Kidney (tissue), 13 donors: ENCODE measurements at regions not wholly inside any gene's neighbourhood (a gene's known extent, or its start where the extent isn't known, plus 50 kb on each side); places are given as distances from the start of the nearest gene placed in this dataset.

Source experiments
- DNase-seq, 5 donors: peaks; one replicate each; pipeline ENCODE4 v3.0.0-alpha.2; 2013 to 2020
- FAIRE-seq: peaks from 2 replicates; lab custom pipeline; 2012; peaks lifted over from hg19 to GRCh38; lab: Jason Lieb, UNC
- H3K27ac ChIP-seq, 2 donors: one replicate each; pipeline ENCODE4 v1.7.0; 2013; ENCODE audit warnings: low read depth in 2 of 2, low read length in 2 of 2, inconsistent platforms in 1 of 2
- H3K27me3 ChIP-seq: one replicate; pipeline ENCODE4 v1.7.1; 2013; ENCODE audit warnings: low read length, inconsistent platforms; ENCODE audit not compliant: control insufficient read depth, insufficient read depth
- H3K36me3 ChIP-seq, 3 donors: one replicate each; pipeline versions ENCODE4 v1.7.0 to v1.7.1; 2013; ENCODE audit warnings: low read length in 3 of 3, control low read depth in 1 of 3, inconsistent platforms in 1 of 3; ENCODE audit not compliant: insufficient read depth in 3 of 3, control insufficient read depth in 2 of 3
- H3K4me1 ChIP-seq, 3 donors: one replicate each; pipeline versions ENCODE4 v1.7.0 to v1.7.1; 2013; ENCODE audit warnings: low read length in 3 of 3, inconsistent platforms in 1 of 3, low read depth in 1 of 3; ENCODE audit not compliant: control insufficient read depth in 2 of 3, insufficient read depth in 2 of 3
- H3K4me3 ChIP-seq, 3 donors: one replicate each; pipeline versions ENCODE4 v1.7.0 to v1.8.1; 2013; ENCODE audit warnings: low read length in 3 of 3, control low read depth in 1 of 3, inconsistent platforms in 1 of 3
- H3K9ac ChIP-seq, 3 donors: one replicate each; pipeline versions ENCODE4 v1.7.0 to v1.7.1; 2013; ENCODE audit warnings: low read length in 3 of 3, control low read depth in 1 of 3, inconsistent platforms in 1 of 3
- H3K9me3 ChIP-seq, 3 donors: one replicate each; pipeline versions ENCODE4 v1.7.0 to v1.7.1; 2013; ENCODE audit warnings: low read length in 3 of 3, control low read depth in 1 of 3, inconsistent platforms in 1 of 3; ENCODE audit not compliant: control insufficient read depth in 2 of 3, insufficient read depth in 1 of 3
- intact Hi-C: fragments of 100-400 bp; cut with DNase I; formaldehyde crosslinking; loops from one replicate; pipeline ENCODE4 v1.11.1; 2022
- TF ChIP-seq, protein P1 (sequence below): IDR thresholded peaks from 3 replicates; pipeline ENCODE4 v1.5.1; 2012; ENCODE audit warnings: mild to moderate bottlenecking, moderate library complexity, borderline replicate concordance; ENCODE audit not compliant: insufficient read depth; ENCODE audit errors: extremely low read depth
- donor health status: control.
- donor health status: control.
- donor health status: control.
- donor health status: control.
- donor health status: control.
- donor health status: DM: yes; HTN: yes; CAD: no.
- donor health status: Normal renal cell carcinoma (clear cell type).

DNA sequence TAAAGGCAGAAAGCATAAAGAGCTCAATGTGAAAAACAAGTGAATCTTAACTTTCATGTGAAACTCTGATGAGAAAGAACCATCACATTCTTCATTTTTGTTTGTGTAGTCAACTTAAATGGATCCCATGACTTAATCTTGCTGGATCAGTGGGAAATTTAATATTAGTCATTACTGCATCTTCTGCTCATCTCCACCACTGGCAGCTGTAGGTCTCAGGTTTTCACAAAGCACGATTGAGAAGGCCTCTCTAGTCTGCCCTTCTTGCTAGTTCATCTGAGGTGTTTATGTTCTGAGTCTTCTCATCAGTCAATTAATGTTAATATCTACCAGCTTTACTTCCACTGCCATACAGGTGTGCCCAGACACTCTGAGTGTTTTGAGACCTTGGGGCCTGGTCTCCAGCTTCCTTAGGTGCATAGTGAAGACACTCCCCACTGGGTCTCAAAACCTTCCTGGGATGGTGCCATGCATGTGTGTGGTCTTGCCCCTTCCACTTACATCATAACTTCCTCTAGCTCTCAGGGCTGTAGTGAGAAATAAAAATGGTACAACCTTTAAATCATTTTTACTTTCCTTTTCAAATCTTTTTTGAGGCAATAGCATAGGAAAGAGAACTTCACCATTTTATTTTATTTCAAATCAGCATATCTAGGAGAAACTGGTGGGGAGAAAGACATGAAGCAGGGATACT, 421.6 kb upstream of the CBLB start:
- TF ChIP-seq, protein P1, sequence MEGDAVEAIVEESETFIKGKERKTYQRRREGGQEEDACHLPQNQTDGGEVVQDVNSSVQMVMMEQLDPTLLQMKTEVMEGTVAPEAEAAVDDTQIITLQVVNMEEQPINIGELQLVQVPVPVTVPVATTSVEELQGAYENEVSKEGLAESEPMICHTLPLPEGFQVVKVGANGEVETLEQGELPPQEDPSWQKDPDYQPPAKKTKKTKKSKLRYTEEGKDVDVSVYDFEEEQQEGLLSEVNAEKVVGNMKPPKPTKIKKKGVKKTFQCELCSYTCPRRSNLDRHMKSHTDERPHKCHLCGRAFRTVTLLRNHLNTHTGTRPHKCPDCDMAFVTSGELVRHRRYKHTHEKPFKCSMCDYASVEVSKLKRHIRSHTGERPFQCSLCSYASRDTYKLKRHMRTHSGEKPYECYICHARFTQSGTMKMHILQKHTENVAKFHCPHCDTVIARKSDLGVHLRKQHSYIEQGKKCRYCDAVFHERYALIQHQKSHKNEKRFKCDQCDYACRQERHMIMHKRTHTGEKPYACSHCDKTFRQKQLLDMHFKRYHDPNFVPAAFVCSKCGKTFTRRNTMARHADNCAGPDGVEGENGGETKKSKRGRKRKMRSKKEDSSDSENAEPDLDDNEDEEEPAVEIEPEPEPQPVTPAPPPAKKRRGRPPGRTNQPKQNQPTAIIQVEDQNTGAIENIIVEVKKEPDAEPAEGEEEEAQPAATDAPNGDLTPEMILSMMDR, result no peak
- H3K9ac ChIP-seq, result no peak overlapping the region
- no peak overlapping the region for H3K27ac ChIP-seq
- DNase-seq (no peak), FAIRE-seq (no peak)
- no peaks in the 10 kb centered on the region for H3K27me3 ChIP-seq
- no peak overlapping the region for H3K4me3 ChIP-seq
- intact Hi-C loops, result no loop called here
- H3K4me1 ChIP-seq, result no peaks in the 10 kb centered on the region
- no peaks in the 10 kb centered on the region for H3K9me3 ChIP-seq
- no peaks in the 10 kb centered on the region for H3K36me3 ChIP-seq

DNA sequence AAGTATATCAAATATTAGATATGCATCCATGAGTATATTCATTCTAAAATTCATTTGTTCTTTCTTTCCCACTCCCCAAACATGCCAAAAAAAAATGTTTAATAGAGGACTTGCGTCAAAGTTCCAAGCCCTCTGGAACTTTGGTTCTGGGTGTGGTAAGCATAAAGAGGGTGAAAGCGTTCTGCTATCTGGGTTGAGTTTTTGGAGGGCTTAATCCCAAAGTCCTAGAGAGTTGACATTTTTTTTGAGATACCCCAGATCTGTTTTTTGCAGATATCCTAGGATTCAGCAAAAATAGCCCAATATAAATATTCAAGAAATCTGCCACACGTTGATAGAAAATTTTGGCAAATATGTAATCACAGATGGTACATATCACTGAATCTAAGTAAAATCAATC, 424.3 kb upstream of the CBLB start:
- intact Hi-C loops, result no loop called here
- Histone ChIP-seq H3K9me3 (no peaks in the 10 kb centered on the region), H3K36me3 (no peaks in the 10 kb centered on the region), H3K27ac (no peak overlapping the region), H3K9ac (no peak overlapping the region), H3K27me3 (no peaks in the 10 kb centered on the region), H3K4me3 (no peak overlapping the region), H3K4me1 (peaks cover 0 to 5% (median 5%) of the 10 kb centered on the region in 3 donors)
- DNase-seq (no peak), FAIRE-seq (no peak)
- TF ChIP-seq, protein P1, result no peak

DNA sequence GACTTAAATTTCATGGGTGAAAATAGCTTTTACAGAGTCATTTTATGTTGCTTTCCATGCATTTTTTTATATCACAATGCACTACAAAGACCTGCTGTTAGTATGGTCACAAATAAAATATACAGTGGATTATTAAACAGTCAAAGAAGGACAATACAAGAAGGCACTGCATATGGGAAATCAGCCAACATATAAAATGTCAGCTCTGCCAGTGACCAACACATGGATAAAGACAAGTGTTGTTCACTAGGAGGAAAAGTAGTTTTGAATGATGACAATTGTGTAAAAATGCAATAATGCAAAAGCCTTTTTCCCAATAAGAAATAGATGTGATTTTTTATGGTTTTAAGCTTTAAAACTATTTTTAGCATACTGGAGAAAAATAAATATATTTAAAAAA, 425.3 kb upstream of the CBLB start:
- Histone ChIP-seq H3K4me1 (peaks cover 0 to 5% (median 5%) of the 10 kb centered on the region in 3 donors), H3K9ac (no peak overlapping the region), H3K9me3 (no peaks in the 10 kb centered on the region), H3K36me3 (no peaks in the 10 kb centered on the region), H3K4me3 (no peak overlapping the region), H3K27me3 (no peaks in the 10 kb centered on the region), H3K27ac (no peak overlapping the region)
- FAIRE-seq, result no peak
- DNase-seq, result no peak
- intact Hi-C loops, result no loop called here
- TF ChIP-seq, protein P1, result no peak

DNA sequence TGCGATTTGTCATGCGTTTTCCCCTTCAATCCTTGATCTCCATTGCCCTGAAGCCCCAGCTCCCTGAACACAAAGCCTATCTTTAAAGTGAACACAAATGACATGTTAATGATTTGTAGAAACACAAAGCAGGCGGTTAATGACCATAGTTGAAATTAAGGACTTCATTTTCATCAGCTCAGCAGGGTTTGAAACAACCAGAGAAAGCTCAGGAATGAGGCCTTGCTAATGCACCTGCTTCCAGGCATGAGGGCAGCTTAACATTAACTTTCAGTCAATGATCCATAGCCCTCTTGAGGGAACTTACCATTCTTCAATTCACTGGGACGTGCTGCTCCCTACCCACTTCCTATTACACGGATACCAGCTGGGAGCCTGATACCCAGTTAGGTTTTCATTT, 427.2 kb upstream of the CBLB start:
- H3K27me3 ChIP-seq, result no peaks in the 10 kb centered on the region
- peaks cover 0 to 5% (median 5%) of the 10 kb centered on the region in 3 donors for H3K4me1 ChIP-seq
- TF ChIP-seq, protein P1, result no peak
- no peak overlapping the region for H3K9ac ChIP-seq
- DNase-seq (peak in 4 of 5 donors; percentile 44 to 86 (median 74)), FAIRE-seq (no peak)
- no peaks in the 10 kb centered on the region for H3K9me3 ChIP-seq
- H3K36me3 ChIP-seq, result no peaks in the 10 kb centered on the region
- intact Hi-C loops, result no loop called here
- H3K27ac ChIP-seq, result no peak overlapping the region
- H3K4me3 ChIP-seq, result no peak overlapping the region
